Tibial artery (tissue), 4 donors: ENCODE measurements at regions not wholly inside any gene's neighbourhood (a gene's known extent, or its start where the extent isn't known, plus 50 kb on each side); places are given as distances from the start of the nearest gene placed in this dataset.

Source experiments
- DNase-seq, 2 donors: peaks; one replicate each; pipeline ENCODE4 v3.0.0-alpha.2; 2019
- H3K27ac ChIP-seq, 2 donors: fragments of 200-600 bp; sonication (generic) in 1 of 2; 1 replicate in 1 of 2; 2 replicates in 1 of 2; pipeline ENCODE4 v1.5.1; 2018 to 2019; ENCODE audit warnings: mild to moderate bottlenecking in 1 of 2
- H3K27me3 ChIP-seq, 2 donors: fragments of 200-600 bp; sonication (generic) in 1 of 2; one replicate each; pipeline versions ENCODE4 v1.5.1 to v1.6.0; 2016 to 2019
- H3K36me3 ChIP-seq, 3 donors: fragments of 200-600 bp; sonication (generic) in 2 of 3; one replicate each; pipeline ENCODE4 v1.5.1; 2016 to 2019; ENCODE audit warnings: mild to moderate bottlenecking in 2 of 3
- H3K4me1 ChIP-seq, 4 donors: fragments of 200-600 bp; sonication (generic) in 2 of 4; 1 replicate in 3 of 4; 2 replicates in 1 of 4; pipeline ENCODE4 v1.5.1; 2016 to 2019
- H3K4me3 ChIP-seq, 2 donors: fragments of 200-600 bp; sonication (generic) in 1 of 2; 1 replicate in 1 of 2; 2 replicates in 1 of 2; pipeline ENCODE4 v1.5.1; 2018 to 2019; ENCODE audit warnings: mild to moderate bottlenecking in 2 of 2
- H3K9me3 ChIP-seq, 3 donors: fragments of 200-600 bp; sonication (generic) in 1 of 3; one replicate each; pipeline ENCODE4 v1.5.1; 2016 to 2019
- intact Hi-C: fragments of 100-400 bp; cut with DNase I; formaldehyde crosslinking; loops from one replicate; pipeline ENCODE4 v1.15.0; 2023; ENCODE audit warnings: low total_unique reads
- TF ChIP-seq, protein P1 (sequence below), 2 experiments: fragments of 200-600 bp in 1 of 2; fragments of 450-650 bp in 1 of 2; IDR thresholded peaks; one replicate each; pipeline ENCODE4 v1.5.1; 2017 to 2019; ENCODE audit warnings: antibody characterized with exemption in 2 of 2, mild to moderate bottlenecking in 1 of 2, moderate library complexity in 1 of 2

DNA sequence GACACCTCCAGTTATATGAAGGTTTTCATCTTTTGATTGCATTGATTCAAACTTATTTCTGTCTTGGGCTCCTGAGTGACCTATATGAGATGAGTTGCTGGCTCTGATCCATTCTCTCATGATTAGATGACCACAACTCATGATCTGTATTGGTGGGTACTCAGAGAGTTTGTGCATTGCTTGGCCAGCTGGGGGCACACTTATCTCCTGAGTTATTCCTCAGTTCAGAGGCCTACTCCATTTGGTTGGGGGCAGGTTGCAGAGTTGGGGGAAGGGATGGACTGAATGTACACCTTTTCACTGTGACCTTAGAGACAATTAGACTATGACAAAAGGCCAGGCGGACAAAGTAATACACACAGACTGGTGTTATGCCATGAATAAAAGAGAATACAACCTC lies 166.2 kb upstream of the SEMA6D start:
- H3K27ac ChIP-seq: no peak overlapping the region
- H3K36me3 ChIP-seq: no peaks in the 10 kb centered on the region
- H3K27me3 ChIP-seq: no peaks in the 10 kb centered on the region
- TF ChIP-seq, protein P1, sequence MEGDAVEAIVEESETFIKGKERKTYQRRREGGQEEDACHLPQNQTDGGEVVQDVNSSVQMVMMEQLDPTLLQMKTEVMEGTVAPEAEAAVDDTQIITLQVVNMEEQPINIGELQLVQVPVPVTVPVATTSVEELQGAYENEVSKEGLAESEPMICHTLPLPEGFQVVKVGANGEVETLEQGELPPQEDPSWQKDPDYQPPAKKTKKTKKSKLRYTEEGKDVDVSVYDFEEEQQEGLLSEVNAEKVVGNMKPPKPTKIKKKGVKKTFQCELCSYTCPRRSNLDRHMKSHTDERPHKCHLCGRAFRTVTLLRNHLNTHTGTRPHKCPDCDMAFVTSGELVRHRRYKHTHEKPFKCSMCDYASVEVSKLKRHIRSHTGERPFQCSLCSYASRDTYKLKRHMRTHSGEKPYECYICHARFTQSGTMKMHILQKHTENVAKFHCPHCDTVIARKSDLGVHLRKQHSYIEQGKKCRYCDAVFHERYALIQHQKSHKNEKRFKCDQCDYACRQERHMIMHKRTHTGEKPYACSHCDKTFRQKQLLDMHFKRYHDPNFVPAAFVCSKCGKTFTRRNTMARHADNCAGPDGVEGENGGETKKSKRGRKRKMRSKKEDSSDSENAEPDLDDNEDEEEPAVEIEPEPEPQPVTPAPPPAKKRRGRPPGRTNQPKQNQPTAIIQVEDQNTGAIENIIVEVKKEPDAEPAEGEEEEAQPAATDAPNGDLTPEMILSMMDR (IDR thresholded peaks at IDR 0.05): no peak
- no peaks in the 10 kb centered on the region for H3K4me1 ChIP-seq
- DNase-seq: no peak
- no peak overlapping the region for H3K4me3 ChIP-seq
- intact Hi-C loops: no loop called here
- no peaks in the 10 kb centered on the region for H3K9me3 ChIP-seq

DNA sequence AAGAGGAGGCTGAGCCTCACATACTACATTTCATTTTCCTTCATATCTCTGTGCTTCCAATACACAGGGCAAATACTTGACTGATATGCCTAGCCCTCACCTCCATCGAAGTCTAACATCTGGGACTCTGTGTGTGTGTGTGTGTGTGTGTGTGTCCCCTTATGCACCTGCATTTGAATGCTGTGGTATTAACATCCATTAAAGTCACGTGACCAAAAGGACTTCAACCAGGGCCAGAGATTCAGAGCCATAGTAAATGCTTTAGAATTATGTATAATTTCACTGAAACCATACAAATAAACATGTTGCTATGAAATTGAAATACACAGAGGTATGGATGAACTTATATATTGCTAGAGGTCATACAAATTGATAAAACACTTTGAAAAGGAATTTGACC lies 165.8 kb upstream of the SEMA6D start:
- Histone ChIP-seq H3K4me1 (no peaks in the 10 kb centered on the region), H3K9me3 (no peaks in the 10 kb centered on the region), H3K27ac (no peak overlapping the region), H3K27me3 (no peaks in the 10 kb centered on the region), H3K36me3 (no peaks in the 10 kb centered on the region), H3K4me3 (no peak overlapping the region)
- intact Hi-C loops: no loop called here
- DNase-seq: no peak
- TF ChIP-seq, protein P1 (IDR thresholded peaks at IDR 0.05): no peak

DNA sequence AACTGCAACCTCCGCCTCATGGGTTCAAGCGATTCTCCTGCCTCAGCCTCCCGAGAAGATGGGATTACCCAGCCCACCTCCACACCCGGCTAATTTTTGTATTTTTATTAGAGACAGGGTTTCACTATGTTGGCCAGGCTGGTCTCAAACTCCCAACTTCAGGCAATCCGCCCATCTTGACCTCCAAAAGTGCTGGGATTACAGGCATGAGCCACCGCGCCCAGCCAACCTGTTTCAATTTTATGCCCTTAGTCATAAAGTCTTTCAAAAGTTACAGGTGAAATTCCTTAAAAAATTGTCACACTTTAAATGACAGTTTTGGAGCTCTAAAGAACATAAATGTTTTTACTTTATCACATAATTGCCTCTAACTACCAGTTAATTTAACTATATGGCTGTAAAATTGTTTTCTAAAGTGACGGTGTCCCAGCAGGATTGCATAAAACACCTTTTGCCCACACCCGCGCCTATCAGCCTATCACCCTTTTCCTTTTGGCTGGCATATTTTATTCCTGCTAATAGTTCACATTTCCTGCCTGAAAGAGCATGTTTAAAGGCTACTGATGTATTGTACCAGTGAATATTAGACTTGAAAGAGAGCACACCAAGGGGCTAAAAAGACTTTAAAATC lies 164.2 kb upstream of the SEMA6D start:
- Histone ChIP-seq H3K27me3 (no peaks in the 10 kb centered on the region), H3K36me3 (no peaks in the 10 kb centered on the region), H3K4me1 (no peaks in the 10 kb centered on the region), H3K27ac (no peak overlapping the region), H3K4me3 (no peak overlapping the region), H3K9me3 (no peaks in the 10 kb centered on the region)
- TF ChIP-seq, protein P1 (IDR thresholded peaks at IDR 0.05): no peak
- DNase-seq: no peak
- intact Hi-C loops: no loop called here

- H3K4me3 ChIP-seq: no peak overlapping the region
- no peak overlapping the region for H3K27ac ChIP-seq
- H3K4me1 ChIP-seq: no peaks in the 10 kb centered on the region
- no peak for DNase-seq
- no peaks in the 10 kb centered on the region for H3K9me3 ChIP-seq
- H3K36me3 ChIP-seq: no peaks in the 10 kb centered on the region
- H3K27me3 ChIP-seq: no peaks in the 10 kb centered on the region
- intact Hi-C loops: no loop called here
- TF ChIP-seq, protein P1 (IDR thresholded peaks at IDR 0.05): no peak
Observed at GRCh38 chr15:47553947-47554346, 163.4 kb upstream of the SEMA6D start.

DNA sequence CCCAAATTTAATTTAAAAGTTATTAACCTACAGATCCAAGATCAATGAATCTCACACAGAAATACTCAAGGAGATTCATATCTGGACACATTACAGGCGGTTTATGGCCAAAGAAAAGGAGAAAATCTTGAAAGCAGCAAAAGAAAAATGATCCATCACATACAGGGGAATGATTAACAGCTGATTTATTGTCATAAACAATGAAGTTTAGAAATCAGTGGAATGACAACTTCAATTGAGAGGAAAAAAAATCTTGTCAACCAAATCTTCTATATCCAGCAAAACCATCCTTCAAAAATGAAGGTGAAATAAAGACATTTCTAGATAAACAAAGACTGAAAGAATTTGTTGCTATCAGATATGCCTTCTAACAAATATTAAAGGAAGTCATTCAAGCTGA lies 156.2 kb upstream of the SEMA6D start:
- DNase-seq: no peak
- Histone ChIP-seq H3K27ac (no peak overlapping the region), H3K4me1 (no peaks in the 10 kb centered on the region), H3K27me3 (no peaks in the 10 kb centered on the region), H3K9me3 (peaks cover 0 to 17% (median 0%) of the 10 kb centered on the region in 3 donors), H3K36me3 (no peaks in the 10 kb centered on the region), H3K4me3 (no peak overlapping the region)
- intact Hi-C loops: no loop called here
- TF ChIP-seq, protein P1 (IDR thresholded peaks at IDR 0.05): no peak

DNA sequence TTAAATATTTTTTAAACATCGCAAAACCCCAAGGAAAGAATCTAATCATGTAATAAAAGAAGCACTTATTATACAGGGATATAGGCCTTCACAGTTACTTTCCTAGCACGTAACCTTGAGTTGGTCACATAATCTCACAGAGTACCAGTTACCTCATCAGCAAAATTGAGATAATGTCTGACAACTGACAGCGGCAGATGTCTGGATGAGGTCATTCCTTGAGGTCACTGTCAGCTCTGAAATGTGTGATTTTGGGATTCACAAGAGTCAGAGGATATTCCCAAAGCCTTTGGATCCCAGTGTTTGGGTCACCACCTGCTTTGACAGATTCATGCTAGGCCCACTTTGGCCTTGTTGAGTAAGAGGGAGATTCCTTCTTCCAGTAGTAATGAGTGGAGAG lies 151.4 kb upstream of the SEMA6D start:
- Histone ChIP-seq H3K9me3 (peaks cover 0 to 5% (median 0%) of the 10 kb centered on the region in 3 donors), H3K27me3 (no peaks in the 10 kb centered on the region), H3K4me1 (peaks cover 0 to 11% (median 6%) of the 10 kb centered on the region in 4 donors), H3K36me3 (no peaks in the 10 kb centered on the region), H3K27ac (no peak overlapping the region), H3K4me3 (no peak overlapping the region)
- intact Hi-C loops: no loop called here
- TF ChIP-seq, protein P1 (IDR thresholded peaks at IDR 0.05): no peak
- DNase-seq: no peak
